GM10248 (cell line): ENCODE measurements at regions not wholly inside any gene's neighbourhood (a gene's known extent, or its start where the extent isn't known, plus 50 kb on each side); places are given as distances from the start of the nearest gene placed in this dataset.
A peak's percentile ranks its signal among the peaks of the same experiment; 100 is the strongest.

Source experiments
- CTCF ChIA-PET: fragments of 300-600 bp; sonication (Branson Sonifier 250); formaldehyde crosslinking; extraction: SDS; loops from one replicate; lab custom pipeline; 2021; ENCODE audit warnings: antibody characterized with exemption; lab: Yijun Ruan, JAX
- POLR2A ChIA-PET: fragments of 350-650 bp; sonication (Branson Sonifier 250); formaldehyde crosslinking; extraction: SDS; loops from one replicate; lab custom pipeline; 2020; ENCODE audit warnings: antibody characterized with exemption; lab: Yijun Ruan, JAX
- DNase-seq: peaks from one replicate; pipeline ENCODE4 v3.0.0; 2012; ENCODE audit errors: extremely low spot score
- TF ChIP-seq, protein P1 (sequence below): IDR thresholded peaks from 2 replicates; pipeline ENCODE4 v1.5.1; 2012; ENCODE audit warnings: mild to moderate bottlenecking, low read depth; ENCODE audit errors: extremely low read depth, missing control alignments, control extremely low read depth

DNA sequence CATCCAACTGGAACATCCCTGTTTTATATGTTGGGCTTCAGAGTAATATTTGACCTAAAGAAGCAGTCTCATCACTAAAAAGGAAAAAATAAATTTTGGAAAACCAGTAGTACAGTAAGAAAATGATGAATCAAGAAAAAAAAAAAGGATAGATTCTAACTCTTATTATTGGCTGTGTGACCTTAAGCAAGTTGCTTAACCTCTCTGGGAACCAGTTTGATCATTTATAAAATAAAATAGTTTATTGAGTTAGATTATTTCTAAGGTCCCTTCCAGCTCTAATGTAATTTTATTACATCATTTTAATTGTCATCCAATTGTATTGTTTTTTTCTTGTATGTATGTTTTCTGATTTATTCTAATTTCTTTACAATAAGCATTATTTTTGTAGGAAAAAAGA lies 127.0 kb downstream of the PRELID2 start:
- CTCF ChIA-PET: interaction anchor here (1.4 to 5.8 kb wide), 2 partner anchors 10 to 12 kb away, joined by 6 to 54 read pairs; no protein-coding TSS in a partner anchor
- TF ChIP-seq, protein P1, sequence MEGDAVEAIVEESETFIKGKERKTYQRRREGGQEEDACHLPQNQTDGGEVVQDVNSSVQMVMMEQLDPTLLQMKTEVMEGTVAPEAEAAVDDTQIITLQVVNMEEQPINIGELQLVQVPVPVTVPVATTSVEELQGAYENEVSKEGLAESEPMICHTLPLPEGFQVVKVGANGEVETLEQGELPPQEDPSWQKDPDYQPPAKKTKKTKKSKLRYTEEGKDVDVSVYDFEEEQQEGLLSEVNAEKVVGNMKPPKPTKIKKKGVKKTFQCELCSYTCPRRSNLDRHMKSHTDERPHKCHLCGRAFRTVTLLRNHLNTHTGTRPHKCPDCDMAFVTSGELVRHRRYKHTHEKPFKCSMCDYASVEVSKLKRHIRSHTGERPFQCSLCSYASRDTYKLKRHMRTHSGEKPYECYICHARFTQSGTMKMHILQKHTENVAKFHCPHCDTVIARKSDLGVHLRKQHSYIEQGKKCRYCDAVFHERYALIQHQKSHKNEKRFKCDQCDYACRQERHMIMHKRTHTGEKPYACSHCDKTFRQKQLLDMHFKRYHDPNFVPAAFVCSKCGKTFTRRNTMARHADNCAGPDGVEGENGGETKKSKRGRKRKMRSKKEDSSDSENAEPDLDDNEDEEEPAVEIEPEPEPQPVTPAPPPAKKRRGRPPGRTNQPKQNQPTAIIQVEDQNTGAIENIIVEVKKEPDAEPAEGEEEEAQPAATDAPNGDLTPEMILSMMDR: no peak
- DNase-seq: no peak
- POLR2A ChIA-PET: no interaction called here

DNA sequence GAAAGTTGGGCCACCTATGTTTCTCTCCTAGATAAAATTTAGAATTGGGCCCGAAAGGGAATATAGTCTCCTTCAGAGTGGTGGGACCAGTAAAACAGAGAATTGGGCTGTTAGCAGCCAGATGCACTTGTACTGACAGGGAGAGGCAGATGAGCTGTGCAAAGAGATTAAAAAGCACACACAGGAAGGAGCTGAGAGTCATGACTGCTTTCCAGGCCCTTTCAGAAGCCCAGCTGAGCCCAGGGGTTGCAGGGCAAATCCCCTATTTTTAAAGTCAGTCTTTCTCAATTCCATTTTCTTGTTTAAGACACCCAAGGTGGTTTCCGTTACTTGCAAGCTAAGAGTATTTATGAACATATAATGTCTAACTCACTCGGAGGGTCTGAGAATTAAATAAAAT lies 130.4 kb downstream of the PRELID2 start:
- POLR2A ChIA-PET: no interaction called here
- CTCF ChIA-PET: interaction anchor here (0.8 kb wide), 1 partner anchor 9 kb away, joined by 3 read pairs; no protein-coding TSS in a partner anchor
- TF ChIP-seq, protein P1: no peak
- no peak for DNase-seq

DNA sequence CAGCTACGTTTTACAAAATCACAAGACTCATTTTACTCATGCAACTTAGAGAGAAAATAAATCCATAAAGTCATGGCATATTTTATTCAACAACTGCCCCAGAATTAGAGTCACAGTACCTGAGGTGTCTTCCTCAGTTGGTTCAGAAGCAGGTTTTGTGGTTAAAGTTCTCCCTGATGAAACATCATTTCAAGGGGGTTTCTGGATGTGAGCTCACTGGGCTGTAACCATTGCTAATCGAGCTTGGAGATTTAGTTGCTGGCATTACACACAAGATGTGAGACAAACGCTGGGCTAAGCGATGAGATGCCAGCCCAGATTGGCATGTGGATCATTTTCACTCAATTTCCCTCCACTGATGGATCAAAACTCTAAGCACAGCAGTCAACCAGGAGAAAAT lies 131.3 kb downstream of the PRELID2 start:
- CTCF ChIA-PET: interaction anchor here (1.3 to 1.5 kb wide), 3 partner anchors 14 to 349 kb away, joined by 3 to 6 read pairs (median 3); no protein-coding TSS in a partner anchor
- POLR2A ChIA-PET: no interaction called here
- DNase-seq: no peak
- TF ChIP-seq, protein P1: no peak

DNA sequence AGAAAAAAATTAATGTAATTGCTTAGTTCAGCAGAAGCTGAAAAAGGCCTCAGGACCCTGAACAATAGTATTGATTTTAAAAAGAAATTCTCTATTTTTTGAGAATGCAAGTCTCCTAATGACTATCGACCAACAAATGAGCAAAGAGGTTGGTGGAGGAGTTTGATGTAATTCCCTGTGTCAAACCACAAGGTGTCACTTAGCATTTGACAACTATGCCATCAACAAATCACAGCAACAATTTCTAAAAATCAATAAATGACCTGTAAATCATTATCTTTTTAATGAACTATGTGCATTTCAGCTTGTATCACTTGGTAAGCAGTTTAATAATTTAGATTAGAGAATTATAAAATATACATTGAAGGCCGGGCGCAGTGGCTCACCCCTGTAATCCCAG lies 133.7 kb downstream of the PRELID2 start:
- DNase-seq: no peak
- TF ChIP-seq, protein P1: no peak
- ChIA-PET POLR2A (no interaction called here), CTCF (interaction anchor here (1.3 to 1.4 kb wide), 2 partner anchors 9 to 14 kb away, joined by 4 read pairs; no protein-coding TSS in a partner anchor)

DNA sequence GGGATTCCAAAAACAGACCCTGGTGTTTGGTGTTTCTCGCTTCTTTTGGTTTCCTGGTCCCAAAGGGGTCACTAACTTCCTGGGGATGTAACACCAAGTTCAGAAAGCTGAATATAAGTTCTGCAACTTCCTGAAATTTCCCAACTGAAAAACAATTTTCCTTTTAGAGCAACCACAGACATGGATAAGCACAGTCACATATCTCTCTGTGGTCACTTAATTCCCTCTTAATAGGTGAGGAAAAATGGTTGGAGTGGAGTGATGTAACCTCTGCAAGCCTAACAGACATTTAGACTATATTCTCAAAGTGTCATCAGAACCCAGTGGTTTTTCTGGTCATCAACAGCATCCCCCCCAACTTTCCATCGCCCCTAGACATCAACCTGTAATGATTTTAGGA lies 135.3 kb downstream of the PRELID2 start:
- ChIA-PET CTCF (interaction anchor here (1.3 to 6.6 kb wide), 4 partner anchors 9 to 126 kb away, joined by 4 to 54 read pairs (median 28); no protein-coding TSS in a partner anchor), POLR2A (no interaction called here)

DNA sequence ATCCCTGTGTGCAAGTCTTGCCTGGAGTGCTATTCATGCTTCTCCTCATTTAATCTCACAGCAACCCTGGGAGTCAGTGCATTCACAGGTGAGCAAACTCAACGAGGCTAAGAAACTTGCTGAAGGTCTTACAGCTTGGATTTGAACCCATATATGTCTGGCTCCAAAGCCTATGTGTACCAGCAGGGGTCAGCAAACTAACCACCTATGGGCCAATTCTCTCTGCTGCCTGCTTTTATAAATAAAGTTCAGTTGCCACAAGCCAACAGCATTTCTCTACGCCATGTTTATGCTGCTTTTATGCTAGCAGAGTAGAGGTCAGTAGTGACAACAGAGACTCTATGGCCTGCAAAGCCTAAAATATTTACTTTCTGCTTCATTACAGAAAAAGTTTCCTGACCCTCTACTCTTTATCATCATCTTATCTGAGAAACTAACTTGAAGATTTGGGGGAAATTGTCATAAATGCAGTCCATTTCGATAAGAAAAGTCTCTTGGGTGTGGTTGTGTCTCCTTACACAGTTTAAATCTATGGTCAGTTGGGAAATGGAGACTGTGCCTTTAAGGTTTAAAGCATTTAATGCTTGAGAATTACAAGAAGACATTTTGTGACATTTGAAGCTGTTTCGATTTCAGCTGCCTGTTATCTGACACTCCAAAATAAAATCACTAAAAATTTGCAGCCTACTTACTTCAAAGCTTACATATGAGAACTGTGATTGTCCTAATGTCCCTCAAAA lies 137.7 kb downstream of the PRELID2 start:
- ChIA-PET CTCF (interaction anchor here (0.7 to 6.6 kb wide), 6 partner anchors 8 to 729 kb away, joined by 4 to 54 read pairs (median 12); no protein-coding TSS in a partner anchor), POLR2A (no interaction called here)
- TF ChIP-seq, protein P1: peak; percentile 48
- DNase-seq: peak; percentile 25

More for the DNA sequence above, 135.3 kb downstream of the PRELID2 start:
- TF ChIP-seq, protein P1: no peak
- DNase-seq: no peak
